Heart left ventricle (tissue), 13 donors: ENCODE measurements at regions not wholly inside any gene's neighbourhood (a gene's known extent, or its start where the extent isn't known, plus 50 kb on each side); places are given as distances from the start of the nearest gene placed in this dataset.

Source experiments
- CTCF ChIP-seq, 12 donors: fragments of 200-600 bp; sonication (generic) in 4 of 12; IDR thresholded peaks; one replicate each; pipeline versions ENCODE4 v1.5.0 to v1.8.0; 2018 to 2022; ENCODE audit warnings: antibody characterized with exemption in 12 of 12, mild to moderate bottlenecking in 5 of 12
- POLR2A ChIP-seq, 2 donors: fragments of 450-650 bp; IDR thresholded peaks; one replicate each; pipeline ENCODE4 v1.6.1; 2017; ENCODE audit warnings: antibody characterized with exemption in 2 of 2, mild to moderate bottlenecking in 2 of 2, moderate library complexity in 2 of 2
- donor health status: ischemic (EF 13 %, LVEDD 7.1; RV severe dilation, severe dysfunction).
- donor health status: DM: no; HTN: yes; CAD: no.
- donor health status: DM: no; HTN: no; CAD: no.
- donor health status: ischemic (EF 25% LVEDD 6.9; RV normal size, moderate dysfunction).
- donor health status: ischemic (EF 25% LVEDD 5.7; RV mildly dilated, moderate dysfunction).
- donor health status: ischemic (EF 35%, LVEDD 5.7; RV mildly dilated, moderate dysfunction).
- donor health status: nonischemic (EF 11% LVEDD 7.7; RV severe dilation, severe dysfunction).
- donor health status: DM: yes; HTN: yes; CAD: no.
- donor health status: PGD.
- donor health status: ischemic (EF 29% LVEDD 5.4; RV normal size, mild dysfunction).
- donor health status: nonischemic (EF 23%, LVEDD 6.1; RV moderate dilation, normal function).

DNA sequence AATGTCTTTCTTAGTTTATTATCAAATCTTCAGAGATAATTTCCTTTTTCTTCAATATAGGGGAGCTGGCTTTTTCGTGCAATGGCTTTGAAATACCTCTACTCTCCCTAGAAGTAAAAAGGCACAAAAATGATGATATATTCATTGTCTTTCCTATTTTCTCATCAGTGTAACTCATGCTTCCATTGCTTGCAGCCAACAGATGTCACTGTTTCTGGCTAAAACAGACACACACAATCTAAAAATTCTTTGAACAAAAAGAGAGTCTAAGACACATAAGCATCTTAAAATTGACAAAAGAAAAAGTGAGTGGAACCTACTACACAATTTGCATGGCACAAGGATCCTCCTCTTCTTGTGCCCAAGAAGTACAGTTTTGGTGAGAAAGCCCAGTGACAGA, 448.7 kb upstream of the VRK2 start:
- no peak for TF ChIP-seq CTCF (IDR thresholded peaks at IDR 0.05)
- TF ChIP-seq POLR2A (IDR thresholded peaks at IDR 0.05), result no peak
